HG03095 (cell line): ENCODE measurements at regions not wholly inside any gene's neighbourhood (a gene's known extent, or its start where the extent isn't known, plus 50 kb on each side); places are given as distances from the start of the nearest gene placed in this dataset.
A peak's percentile ranks its signal among the peaks of the same experiment; 100 is the strongest.

Experiments
- ATAC-seq: cut with Tn5 transposase; IDR thresholded peaks from one replicate; pipeline ENCODE4 v1.9.1; 2021; ENCODE audit warnings: moderate library complexity; ENCODE audit not compliant: unreplicated experiment

DNA sequence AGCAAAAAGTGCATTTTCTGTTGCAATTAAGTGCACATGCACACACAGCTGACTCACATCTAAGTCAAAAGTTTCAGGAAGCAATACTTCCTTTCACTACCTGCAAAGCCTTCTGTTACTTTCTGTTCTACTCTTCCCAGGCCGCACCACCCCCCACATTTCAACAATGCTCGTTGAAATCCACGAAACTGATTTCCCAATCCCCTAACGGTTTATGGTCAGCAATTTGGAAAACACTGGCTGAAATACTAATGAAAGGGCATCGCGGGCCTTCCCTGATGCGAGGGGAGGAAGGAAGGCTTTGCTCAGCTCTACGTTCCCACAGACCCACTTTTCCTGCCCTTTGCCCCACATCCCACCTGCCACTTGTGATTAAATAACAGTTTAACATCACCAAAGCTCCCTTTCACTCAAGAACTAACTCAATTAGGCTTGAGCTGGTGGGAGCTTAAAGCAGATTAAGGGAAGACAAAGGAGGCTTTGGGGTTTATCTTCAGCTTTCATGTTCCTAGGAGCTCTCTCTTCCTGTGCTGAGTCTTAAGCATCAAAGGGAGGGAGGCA is 243.2 kb upstream of the RAB4A start:
- peak; percentile 62 for ATAC-seq

DNA sequence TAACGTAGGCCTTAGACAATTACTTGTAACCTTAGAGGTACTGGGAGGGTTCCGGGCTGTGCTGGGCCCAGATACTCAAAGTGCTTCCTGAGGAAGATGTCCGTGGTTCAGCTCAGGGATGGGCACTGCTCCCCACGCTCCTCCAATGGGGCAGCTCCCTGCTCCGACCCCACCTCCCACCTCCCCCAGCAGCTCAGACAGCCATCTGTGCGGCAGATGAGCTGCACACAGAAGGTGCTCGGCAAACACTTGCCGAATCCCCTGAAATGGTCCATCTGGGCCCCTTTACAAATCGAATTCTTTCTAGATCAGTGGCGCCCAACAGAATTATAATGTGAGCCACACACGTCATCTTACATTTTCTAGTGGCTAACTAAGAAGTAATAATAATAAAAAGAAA is 242.4 kb upstream of the RAB4A start:
- ATAC-seq = no peak

DNA sequence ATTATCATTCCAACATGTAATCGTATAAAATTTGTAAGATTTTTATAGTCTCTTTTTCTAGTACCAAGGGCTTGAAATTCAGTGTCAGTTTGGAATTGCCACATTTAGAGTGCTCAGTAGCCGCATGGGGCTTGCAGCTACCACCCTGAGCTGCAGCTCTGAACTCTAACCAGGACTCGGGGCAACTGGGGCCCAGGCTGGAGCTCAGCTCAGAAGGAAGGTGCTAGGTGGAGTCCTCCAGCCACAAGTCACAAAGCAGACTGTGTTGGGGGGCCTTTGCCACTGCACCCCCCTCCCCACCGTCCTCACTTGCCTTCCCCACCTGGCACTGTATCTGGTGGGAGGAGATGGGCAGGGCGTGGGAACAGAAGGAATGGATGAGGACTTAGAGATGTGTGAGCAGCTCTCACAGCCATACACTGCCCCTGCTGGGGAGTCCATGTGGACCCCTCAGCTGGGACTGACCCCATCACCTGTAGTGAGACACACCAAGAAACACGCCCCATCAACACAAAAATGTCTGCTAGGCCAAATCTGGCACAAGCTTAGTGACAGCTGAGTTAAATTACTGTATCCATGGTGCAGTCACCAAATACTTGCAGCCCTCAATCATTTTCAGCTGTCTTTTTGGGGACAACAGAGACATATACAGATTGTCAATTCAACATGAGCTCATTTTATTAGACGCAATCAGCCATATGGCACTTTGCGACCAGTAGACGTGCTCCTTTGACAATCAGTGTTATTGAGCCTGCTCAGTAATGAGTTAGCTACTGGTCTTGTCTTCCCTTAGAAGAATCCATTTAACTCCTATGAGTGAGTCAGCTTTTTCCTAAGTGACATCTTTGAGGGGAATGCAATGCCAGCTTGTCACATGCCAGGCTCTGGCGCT is 241.7 kb upstream of the RAB4A start:
- ATAC-seq = no peak

- ATAC-seq = no peak
Observed at GRCh38 chr1:229029879-229030235, 241.1 kb upstream of the RAB4A start.

- ATAC-seq = no peak
Observed at GRCh38 chr1:229030630-229031029, 240.3 kb upstream of the RAB4A start.

- ATAC-seq = no peak
Observed at GRCh38 chr1:229031061-229031460, 239.8 kb upstream of the RAB4A start.

DNA sequence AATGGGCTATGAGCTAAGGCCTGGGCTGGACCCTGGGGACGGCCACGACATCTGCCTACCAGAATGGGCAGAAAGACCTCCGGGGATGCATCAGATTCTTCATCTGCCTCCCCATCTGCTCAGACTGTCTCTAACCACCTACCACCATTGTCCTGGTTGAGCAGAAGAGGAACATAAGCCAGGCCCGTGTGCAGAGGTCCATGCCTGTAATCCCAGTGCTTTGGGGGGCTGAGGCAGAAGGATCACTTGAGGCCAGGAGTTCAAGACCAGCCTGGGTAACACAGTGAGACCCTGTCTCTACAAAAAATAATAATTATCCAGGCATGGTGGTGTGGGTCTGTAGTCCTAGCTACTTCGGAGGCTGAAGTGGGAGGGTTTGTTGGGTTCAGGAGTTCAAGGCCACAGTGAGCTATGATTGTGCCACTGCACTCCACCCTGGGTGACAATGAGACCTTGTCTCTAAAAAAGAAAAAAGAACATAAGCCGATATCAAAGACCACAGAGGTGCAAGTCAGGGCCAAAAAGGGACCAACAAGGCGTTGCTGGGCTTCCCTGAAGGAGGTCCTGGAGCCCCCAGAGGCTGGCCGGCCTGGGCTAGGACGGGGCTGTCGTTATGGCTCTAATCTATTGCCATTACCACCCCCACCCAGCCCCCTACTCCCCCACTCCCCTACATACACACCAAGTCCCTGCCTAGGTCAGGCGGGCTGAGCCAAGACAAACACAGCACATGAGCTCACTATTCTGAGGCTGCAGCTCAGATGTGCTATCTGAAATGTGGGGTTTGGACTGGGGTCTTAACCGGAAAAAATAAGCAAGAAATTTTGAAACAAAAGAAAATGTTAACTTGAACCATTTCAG is 239.2 kb upstream of the RAB4A start:
- ATAC-seq = no peak

DNA sequence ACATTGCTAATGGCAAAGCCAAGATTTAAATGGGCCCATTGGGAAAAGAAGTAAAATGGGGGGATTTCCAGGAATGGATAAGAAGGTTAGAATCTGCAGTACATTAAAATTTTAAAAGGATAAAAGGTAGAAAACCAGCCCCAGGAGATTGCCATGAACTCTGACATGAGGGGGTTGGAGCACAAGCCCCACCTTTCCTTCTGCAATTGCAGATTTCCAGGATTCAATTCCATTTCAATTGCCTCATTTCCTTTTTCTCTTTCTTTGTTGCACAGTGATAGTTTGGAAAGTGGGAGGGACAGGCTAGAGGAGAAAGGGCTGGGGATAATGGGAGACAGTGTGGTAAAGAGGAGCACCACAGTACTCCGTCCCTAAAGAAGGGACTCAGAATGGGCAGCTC is 238.5 kb upstream of the RAB4A start:
- no peak for ATAC-seq

GRCh38 chr1:229033480-229033879 is 237.4 kb upstream of the RAB4A start:
- ATAC-seq = no peak

DNA sequence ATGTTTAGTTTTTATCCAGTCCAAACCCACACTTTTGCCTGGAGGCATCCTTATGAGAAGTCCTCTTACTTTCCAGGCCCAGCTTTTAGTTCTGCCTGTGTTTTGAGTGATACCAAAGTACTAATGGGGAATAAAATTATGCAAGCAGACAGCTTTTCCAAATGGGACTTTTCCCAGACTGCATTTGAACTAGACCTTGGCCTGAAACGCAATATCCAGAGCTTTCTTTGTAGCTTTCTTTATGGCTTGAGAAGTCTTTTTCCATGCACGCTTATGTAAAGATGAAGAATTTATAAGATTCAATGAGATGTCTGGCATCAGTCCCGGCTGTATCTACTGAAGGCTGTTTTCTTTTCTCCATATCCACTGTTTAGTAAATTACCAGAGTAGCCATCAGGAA is 236.6 kb upstream of the RAB4A start:
- no peak for ATAC-seq

GRCh38 chr1:229035054-229035747 is 235.7 kb upstream of the RAB4A start:
- ATAC-seq = peak; percentile 95

- peak; percentile 15 for ATAC-seq
Observed at GRCh38 chr1:229035748-229036082, 235.2 kb upstream of the RAB4A start.

DNA sequence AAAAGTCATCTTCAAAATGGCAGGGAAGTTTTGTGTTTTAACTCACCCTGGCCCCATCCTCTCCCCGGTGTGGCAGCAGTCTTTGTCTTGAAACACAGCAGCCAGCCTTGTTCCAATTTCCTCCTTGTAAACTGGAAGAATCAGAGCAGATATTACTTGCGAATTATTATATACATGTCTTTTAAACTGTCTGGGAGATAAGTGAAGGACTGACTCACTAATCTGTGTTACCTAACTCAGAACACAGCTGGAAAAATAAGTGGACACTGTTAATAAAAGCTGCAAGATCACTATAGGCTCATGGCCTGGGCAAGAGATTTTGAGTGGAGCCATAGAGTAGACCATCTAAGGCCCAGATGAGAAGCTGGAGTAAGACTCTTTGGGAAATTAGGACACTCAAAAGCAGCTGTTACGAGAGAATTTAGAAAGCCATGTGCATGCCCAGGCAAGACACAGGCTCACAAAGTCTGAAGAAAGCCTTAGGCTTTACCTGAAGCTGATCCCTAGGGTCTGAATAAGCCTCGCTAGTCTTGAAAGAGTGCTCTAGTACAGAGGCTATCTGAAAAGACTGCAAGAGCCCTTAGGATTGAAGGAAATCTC is 233.0 kb upstream of the RAB4A start:
- no peak for ATAC-seq

- no peak for ATAC-seq
Observed at GRCh38 chr1:229040630-229041358, 230.1 kb upstream of the RAB4A start.

- ATAC-seq = no peak
Observed at GRCh38 chr1:229041946-229042345, 229.0 kb upstream of the RAB4A start.

DNA sequence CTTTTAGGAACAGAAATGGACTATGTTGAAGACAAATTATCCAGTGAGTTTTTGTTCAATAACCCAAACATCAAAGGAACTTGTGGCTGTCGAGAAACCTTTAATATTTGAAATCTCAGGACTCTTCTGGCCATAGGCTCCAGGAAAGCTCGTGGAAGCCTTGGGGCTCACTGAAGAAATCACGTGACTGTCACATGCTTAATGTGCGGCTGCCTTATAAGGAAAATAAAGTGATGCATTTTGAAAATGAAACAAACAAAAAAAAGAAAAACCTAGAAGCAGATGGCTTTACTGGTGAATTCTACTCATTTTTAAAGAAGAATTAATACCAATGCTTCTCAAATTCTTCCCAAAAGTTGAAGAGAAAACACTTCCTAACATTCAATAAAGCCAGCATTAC is 228.4 kb upstream of the RAB4A start:
- ATAC-seq = no peak

- ATAC-seq = no peak
Observed at GRCh38 chr1:229043115-229043514, 227.8 kb upstream of the RAB4A start.

DNA sequence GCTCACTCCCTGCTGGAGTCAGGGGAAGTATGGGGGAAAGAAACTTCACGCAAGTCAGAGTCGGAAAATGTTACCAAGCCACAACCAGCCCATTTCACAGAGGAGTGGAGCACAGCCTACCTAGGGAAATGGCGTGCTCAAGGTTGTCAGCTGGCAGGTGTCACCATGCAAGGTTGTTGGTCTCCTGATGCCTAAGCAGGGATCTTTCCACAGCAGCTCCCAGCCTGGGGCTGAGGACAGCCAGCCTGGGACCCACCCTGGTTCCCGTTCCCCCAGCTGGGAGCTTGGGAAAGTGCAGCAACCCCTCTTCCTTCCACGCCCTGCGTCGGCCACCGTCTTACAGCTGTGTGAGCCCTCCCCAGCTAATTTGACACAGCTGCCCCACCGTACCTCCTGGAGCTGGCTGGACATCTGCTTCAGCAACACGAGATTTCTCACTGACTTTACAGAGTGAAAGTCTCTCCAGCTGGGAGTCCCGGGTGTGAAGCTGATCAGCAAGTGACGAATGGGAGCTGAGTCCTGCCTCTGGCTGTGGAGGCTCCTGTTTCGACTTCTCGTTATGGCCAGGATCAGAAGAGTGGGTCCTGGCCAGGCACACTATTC is 224.6 kb upstream of the RAB4A start:
- no peak for ATAC-seq

GRCh38 chr1:229047161-229047839 is 223.6 kb upstream of the RAB4A start:
- no peak for ATAC-seq
